ENCODE measurements at regions not wholly inside any gene's neighbourhood (a gene's known extent, or its start where the extent isn't known, plus 50 kb on each side); places are given as distances from the start of the nearest gene placed in this dataset.

- TF ChIP-seq CTCF (IDR thresholded peaks at IDR 0.05) (no peak), POLR2AphosphoS5 (IDR thresholded peaks at IDR 0.05) (no peak)
These were observed 76.1 kb upstream of the DUSP5 start for GRCh38 chr10:110421512-110422138.
